HCT116 (cell line): ENCODE measurements at regions not wholly inside any gene's neighbourhood (a gene's known extent, or its start where the extent isn't known, plus 50 kb on each side); places are given as distances from the start of the nearest gene placed in this dataset.

Experiments
- ATAC-seq: fragments of 200-7000 bp; cut with Tn5 transposase; 2 replicates; pipeline ENCODE4 v1.9.1; 2020; ENCODE audit warnings: mild to moderate bottlenecking, moderate library complexity
- BruUV-seq: library from RNA; stranded (reverse); fragments of 400-500 nt; replicated peaks from 2 replicates; lab custom pipeline; 2021; lab: Mats Ljungman, UMichigan
- CTCF ChIA-PET: fragments of 300-600 bp; sonication (Branson Sonifier 250); formaldehyde crosslinking; loops from one replicate; lab custom pipeline; 2021; ENCODE audit warnings: antibody characterized with exemption; lab: Charles Lee
- POLR2A ChIA-PET: fragments of 300-600, 350-600 bp; sonication (Branson Sonifier 250); formaldehyde crosslinking; loops from one replicate; lab custom pipeline; 2021; ENCODE audit warnings: antibody characterized with exemption; lab: Charles Lee
- RAD21 ChIA-PET, 2 experiments: fragments of 300-600 bp; sonication (Branson Sonifier 250); formaldehyde crosslinking; loops; one replicate each; lab custom pipeline; 2023; ENCODE audit warnings: low total read pairs in 2 of 2; ENCODE audit not compliant: uncharacterized antibody in 2 of 2, unreplicated experiment in 2 of 2, low non-redundant PET in 1 of 2; lab: Charles Lee
- DNase-seq: peaks from one replicate; pipeline ENCODE4 v3.0.0-alpha.2; 2010; ENCODE audit warnings: low read depth, low spot score
- H2AFZ ChIP-seq: fragments of 200-600 bp; shearing (Covaris generic), sonication (generic); 2 replicates; pipeline ENCODE4 v1.6.1; 2017; ENCODE audit warnings: low read depth, mixed run types, mixed read lengths, antibody characterized with exemption, low read length; ENCODE audit not compliant: poor library complexity, severe bottlenecking
- H3K27ac ChIP-seq: 2 replicates; pipeline ENCODE4 v1.5.1; 2012; ENCODE audit warnings: low read depth, low read length
- H3K27me3 ChIP-seq: fragments of 200-600 bp; sonication (generic); 2 replicates; pipeline ENCODE4 v1.6.1; 2016; ENCODE audit warnings: mixed run types, low read length, mixed read lengths; ENCODE audit not compliant: insufficient read depth
- H3K36me3 ChIP-seq, 2 experiments: fragments of 200-500 bp in 1 of 2; fragments of 200-600 bp in 1 of 2; sonication (Bioruptor generic) in 1 of 2; sonication (generic) in 1 of 2; 2 replicates each; pipeline versions ENCODE4 v1.5.1 to v1.6.1; 2014 to 2016; ENCODE audit warnings: low read length in 2 of 2, inconsistent platforms in 1 of 2, mixed read lengths in 1 of 2, mixed run types in 1 of 2; ENCODE audit not compliant: insufficient read depth in 2 of 2, control insufficient read depth in 1 of 2
- H3K4me1 ChIP-seq, 2 experiments: fragments of 200-600 bp in 1 of 2; sonication (generic) in 1 of 2; 2 replicates each; pipeline versions ENCODE4 v1.5.1 to v1.6.1; 2012 to 2017; ENCODE audit warnings: low read length in 2 of 2, inconsistent platforms in 1 of 2, mild to moderate bottlenecking in 1 of 2, mixed read lengths in 1 of 2, mixed run types in 1 of 2, moderate library complexity in 1 of 2; ENCODE audit not compliant: insufficient read depth in 2 of 2, control insufficient read depth in 1 of 2
- H3K4me2 ChIP-seq: fragments of 200-600 bp; sonication (generic); 2 replicates; pipeline ENCODE4 v1.6.1; 2017; ENCODE audit warnings: mixed run types, low read length, mixed read lengths
- H3K4me3 ChIP-seq, 2 experiments: fragments of 200-600 bp in 1 of 2; sonication (generic) in 1 of 2; replicated peaks in 1 of 2; 2 replicates each; pipeline ENCODE4 v1.5.1; 2011 to 2016; ENCODE audit warnings: low read length in 2 of 2, control low read depth in 1 of 2, low read depth in 1 of 2, mild to moderate bottlenecking in 1 of 2, mixed read lengths in 1 of 2, mixed run types in 1 of 2
- H3K79me2 ChIP-seq: fragments of 200-600 bp; sonication (generic); 2 replicates; pipeline ENCODE4 v1.6.1; 2017; ENCODE audit warnings: mild to moderate bottlenecking, mixed run types, low read length, moderate library complexity, mixed read lengths; ENCODE audit not compliant: insufficient read depth
- H3K9ac ChIP-seq: fragments of 200-600 bp; sonication (generic); 2 replicates; pipeline ENCODE4 v1.6.1; 2016; ENCODE audit warnings: low read length, mixed read lengths
- H3K9me2 ChIP-seq: fragments of 200-600 bp; sonication (generic), shearing (Covaris generic); 2 replicates; pipeline ENCODE4 v1.6.1; 2017; ENCODE audit warnings: mixed run types, mild to moderate bottlenecking, moderate library complexity; ENCODE audit not compliant: insufficient read depth
- H3K9me3 ChIP-seq, 2 experiments: fragments of 200-500 bp in 1 of 2; fragments of 200-600 bp in 1 of 2; sonication (Bioruptor generic) in 1 of 2; sonication (generic) in 1 of 2; 2 replicates each; pipeline ENCODE4 v1.6.1; 2014 to 2017; ENCODE audit warnings: low read length in 2 of 2, mixed read lengths in 2 of 2, inconsistent platforms in 1 of 2, low read depth in 1 of 2, mild to moderate bottlenecking in 1 of 2, mixed run types in 1 of 2, moderate library complexity in 1 of 2; ENCODE audit not compliant: control insufficient read depth in 1 of 2, insufficient read depth in 1 of 2
- H4K20me1 ChIP-seq: fragments of 200-600 bp; sonication (generic), shearing (Covaris generic); 2 replicates; pipeline ENCODE4 v1.6.1; 2017; ENCODE audit warnings: mixed run types, mild to moderate bottlenecking, moderate library complexity; ENCODE audit not compliant: insufficient read depth
- ATF3 ChIP-seq: IDR thresholded peaks from 2 replicates; pipeline ENCODE4 v1.6.1; 2012
- CTCF ChIP-seq, 3 experiments: fragments of 200-600 bp in 1 of 3; sonication (generic) in 1 of 3; IDR thresholded peaks in 2 of 3; conservative IDR thresholded peaks in 1 of 3; 2 replicates each; pipeline ENCODE4 v1.5.1; 2012 to 2017; ENCODE audit warnings: low read depth in 2 of 3, low read length in 2 of 3, antibody characterized with exemption in 1 of 3, borderline replicate concordance in 1 of 3, control low read depth in 1 of 3, mild to moderate bottlenecking in 1 of 3, mixed read lengths in 1 of 3, mixed run types in 1 of 3, moderate library complexity in 1 of 3; ENCODE audit not compliant: insufficient read depth in 1 of 3
- EGR1 ChIP-seq: IDR thresholded peaks from 2 replicates; pipeline ENCODE4 v1.6.1; 2012; ENCODE audit warnings: low read depth
- ELF1 ChIP-seq: IDR thresholded peaks from 2 replicates; pipeline ENCODE4 v1.6.1; 2012; ENCODE audit warnings: low read depth, borderline replicate concordance
- EZH2 ChIP-seq: fragments of 200-600 bp; sonication (generic); IDR thresholded peaks from 2 replicates; pipeline ENCODE4 v1.6.1; 2017; ENCODE audit warnings: antibody characterized with exemption, mixed run types
- POLR2AphosphoS5 ChIP-seq: IDR thresholded peaks from 2 replicates; pipeline ENCODE4 v1.6.1; 2011; ENCODE audit warnings: mild to moderate bottlenecking, low read depth, low read length, moderate library complexity
- RAD21 ChIP-seq: IDR thresholded peaks from 2 replicates; pipeline ENCODE4 v1.6.1; 2012; ENCODE audit warnings: low read depth, mild to moderate bottlenecking
- REST ChIP-seq: IDR thresholded peaks from 2 replicates; pipeline ENCODE4 v1.6.1; 2012; ENCODE audit warnings: low read depth
- SIN3A ChIP-seq: IDR thresholded peaks from 2 replicates; pipeline ENCODE4 v1.6.1; 2012; ENCODE audit warnings: low read depth
- SP1 ChIP-seq: IDR thresholded peaks from 2 replicates; pipeline ENCODE4 v1.6.1; 2012; ENCODE audit warnings: low read depth
- intact Hi-C: fragments of 100-400 bp; cut with micrococcal nuclease; formaldehyde crosslinking; loops from 2 replicates; pipeline ENCODE4 v1.10.0; 2022

GRCh38 chr12:16881986-16882570 lies 276.1 kb upstream of the LMO3 start:
- Histone ChIP-seq H3K9me2 (no peaks in the 10 kb centered on the region), H3K4me3 (no peak overlapping the region), H3K36me3 (no peaks in the 10 kb centered on the region), H2AFZ (no peak overlapping the region), H3K27me3 (no peaks in the 10 kb centered on the region), H3K9me3 (no peaks in the 10 kb centered on the region), H4K20me1 (no peaks in the 10 kb centered on the region), H3K4me1 (no peaks in the 10 kb centered on the region), H3K27ac (no peak overlapping the region), H3K9ac (no peak overlapping the region), H3K79me2 (no peaks in the 10 kb centered on the region), H3K4me2 (no peak overlapping the region)
- BruUV-seq: no TSS peak
- DNase-seq (no peak), ATAC-seq (no peak)
- RAD21 ChIA-PET: no interaction called here
- POLR2A ChIA-PET: no interaction called here
- TF ChIP-seq SIN3A (no peak), EGR1 (no peak), CTCF (IDR thresholded peaks at IDR 0.05 in 2 of 3, conservative IDR thresholded peaks at IDR 0.05 in 1 of 3; ENCODE audit: borderline replicate concordance in 1 of 3, insufficient read depth in 1 of 3, low read depth in 2 of 3, low read length in 2 of 3) (no peak), POLR2AphosphoS5 (no peak), SP1 (no peak), EZH2 (no peak), RAD21 (no peak), ELF1 (no peak), REST (no peak), ATF3 (no peak)
- intact Hi-C loops: no loop called here
- CTCF ChIA-PET: no interaction called here
